Left lung (tissue), 4 donors: ENCODE measurements at regions not wholly inside any gene's neighbourhood (a gene's known extent, or its start where the extent isn't known, plus 50 kb on each side); places are given as distances from the start of the nearest gene placed in this dataset.

Experiments used
- ATAC-seq: fragments of 200-7000 bp; cut with Tn5 transposase; one replicate; pipeline ENCODE4 v1.9.1; 2020; ENCODE audit warnings: moderate library complexity
- DNase-seq, 4 donors: peaks; one replicate each; pipeline ENCODE4 v3.0.0-alpha.2; 2013 to 2020
- H3K27ac ChIP-seq, 2 donors: fragments of 200-600 bp; sonication (generic) in 1 of 2; one replicate each; pipeline versions ENCODE4 v1.5.0 to v1.8.0; 2020 to 2021
- H3K27me3 ChIP-seq, 2 donors: fragments of 200-600 bp; sonication (generic) in 1 of 2; one replicate each; pipeline versions ENCODE4 v1.5.0 to v1.8.0; 2020 to 2021
- H3K36me3 ChIP-seq, 2 donors: fragments of 200-600 bp; sonication (generic) in 1 of 2; one replicate each; pipeline versions ENCODE4 v1.5.0 to v1.8.0; 2020 to 2021
- H3K4me1 ChIP-seq, 2 donors: fragments of 200-600 bp; one replicate each; pipeline ENCODE4 v1.8.0; 2021
- H3K4me3 ChIP-seq, 2 donors: fragments of 200-600 bp; sonication (generic) in 1 of 2; one replicate each; pipeline versions ENCODE4 v1.5.0 to v1.8.0; 2020 to 2021; ENCODE audit warnings: mild to moderate bottlenecking in 1 of 2
- H3K9me3 ChIP-seq, 2 donors: fragments of 200-600 bp; sonication (generic) in 1 of 2; one replicate each; pipeline versions ENCODE4 v1.5.0 to v1.8.0; 2020 to 2021
- intact Hi-C, 2 donors: fragments of 100-400 bp; cut with DNase I; formaldehyde crosslinking; loops; one replicate each; pipeline versions ENCODE4 v1.11.2 to v1.14.2; 2022
- TF ChIP-seq, protein P1 (sequence below), 2 donors: fragments of 200-600 bp; sonication (generic) in 1 of 2; IDR thresholded peaks; one replicate each; pipeline versions ENCODE4 v1.5.0 to v1.8.0; 2021; ENCODE audit warnings: antibody characterized with exemption in 2 of 2
- donor health status: DM: no; HTN: yes; CAD: no.
- donor health status: DM: no; HTN: no; CAD: no.

DNA sequence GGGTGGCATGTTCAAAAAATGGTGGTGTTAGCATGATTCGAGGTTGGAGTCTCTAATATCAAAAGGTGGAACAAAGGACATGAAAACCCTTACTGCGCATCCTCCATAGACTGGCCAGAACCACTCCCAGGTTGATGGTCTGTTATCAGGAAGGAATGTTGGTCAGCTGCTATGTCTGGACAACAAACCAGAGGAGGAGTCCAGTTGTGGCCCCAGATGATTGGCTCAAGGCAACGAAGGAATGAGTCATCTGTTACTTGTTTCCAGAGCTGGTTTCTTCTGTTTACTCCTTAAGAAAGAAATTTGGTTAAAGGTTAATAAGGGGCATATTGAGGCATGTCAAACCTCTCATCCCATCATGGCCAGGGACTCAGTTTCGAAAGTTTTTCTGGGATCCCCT is 56.8 kb upstream of the GRIA4 start:
- H3K9me3 ChIP-seq: no peaks in the 10 kb centered on the region
- H3K27me3 ChIP-seq: no peaks in the 10 kb centered on the region
- ATAC-seq: no peak

DNA sequence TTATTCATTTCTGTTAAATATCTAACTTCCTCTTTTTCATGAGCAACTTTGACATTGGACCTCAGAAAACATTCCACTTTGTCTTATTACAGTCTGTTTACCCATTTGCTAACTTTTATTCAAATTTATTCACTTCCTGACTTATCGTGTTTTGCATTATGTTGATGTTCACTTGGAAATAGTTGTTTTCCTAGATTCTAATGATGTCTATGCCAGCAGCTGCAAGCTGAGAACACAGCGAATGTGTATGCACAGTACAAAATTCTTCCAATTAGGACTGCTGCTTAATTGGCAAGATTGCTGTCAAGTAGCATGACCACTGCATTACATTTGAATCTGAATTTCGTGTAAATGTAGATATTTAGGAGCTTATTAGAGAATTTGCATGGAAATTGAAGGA is 61.5 kb upstream of the GRIA4 start:
- intact Hi-C loops: no loop called here
- H3K4me1 ChIP-seq: no peaks in the 10 kb centered on the region
- no peaks in the 10 kb centered on the region for H3K27me3 ChIP-seq
- H3K27ac ChIP-seq: no peak overlapping the region
- H3K9me3 ChIP-seq: no peaks in the 10 kb centered on the region
- DNase-seq: no peak
- H3K36me3 ChIP-seq: no peaks in the 10 kb centered on the region
- no peak overlapping the region for H3K4me3 ChIP-seq
- no peak for ATAC-seq
- TF ChIP-seq, protein P1, sequence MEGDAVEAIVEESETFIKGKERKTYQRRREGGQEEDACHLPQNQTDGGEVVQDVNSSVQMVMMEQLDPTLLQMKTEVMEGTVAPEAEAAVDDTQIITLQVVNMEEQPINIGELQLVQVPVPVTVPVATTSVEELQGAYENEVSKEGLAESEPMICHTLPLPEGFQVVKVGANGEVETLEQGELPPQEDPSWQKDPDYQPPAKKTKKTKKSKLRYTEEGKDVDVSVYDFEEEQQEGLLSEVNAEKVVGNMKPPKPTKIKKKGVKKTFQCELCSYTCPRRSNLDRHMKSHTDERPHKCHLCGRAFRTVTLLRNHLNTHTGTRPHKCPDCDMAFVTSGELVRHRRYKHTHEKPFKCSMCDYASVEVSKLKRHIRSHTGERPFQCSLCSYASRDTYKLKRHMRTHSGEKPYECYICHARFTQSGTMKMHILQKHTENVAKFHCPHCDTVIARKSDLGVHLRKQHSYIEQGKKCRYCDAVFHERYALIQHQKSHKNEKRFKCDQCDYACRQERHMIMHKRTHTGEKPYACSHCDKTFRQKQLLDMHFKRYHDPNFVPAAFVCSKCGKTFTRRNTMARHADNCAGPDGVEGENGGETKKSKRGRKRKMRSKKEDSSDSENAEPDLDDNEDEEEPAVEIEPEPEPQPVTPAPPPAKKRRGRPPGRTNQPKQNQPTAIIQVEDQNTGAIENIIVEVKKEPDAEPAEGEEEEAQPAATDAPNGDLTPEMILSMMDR (IDR thresholded peaks at IDR 0.05): no peak

More for the DNA sequence above, 56.8 kb upstream of the GRIA4 start:
- H3K4me3 ChIP-seq: no peak overlapping the region
- DNase-seq: no peak
- TF ChIP-seq, protein P1 (IDR thresholded peaks at IDR 0.05): no peak
- H3K4me1 ChIP-seq: no peaks in the 10 kb centered on the region
- intact Hi-C loops: no loop called here
- H3K36me3 ChIP-seq: no peaks in the 10 kb centered on the region
- no peak overlapping the region for H3K27ac ChIP-seq

DNA sequence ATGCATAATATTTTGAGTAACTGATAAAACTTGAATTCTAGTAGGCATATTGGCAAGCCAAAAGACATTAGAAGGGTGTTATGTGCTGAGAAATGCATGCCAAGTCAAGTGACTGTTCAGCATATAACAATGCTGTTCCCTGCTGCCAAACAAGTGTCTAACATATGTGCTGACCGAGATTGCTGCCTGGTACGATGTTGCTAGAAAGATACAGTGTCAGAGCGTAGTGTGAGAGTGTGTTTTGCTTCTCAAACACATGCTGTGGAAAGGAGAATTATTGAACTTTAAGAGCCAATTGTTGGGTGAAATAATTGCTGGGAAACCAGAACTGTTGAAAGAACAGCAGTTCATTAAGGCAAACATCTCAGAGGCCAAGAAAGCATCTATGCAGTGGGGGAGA is 71.3 kb upstream of the GRIA4 start:
- Histone ChIP-seq H3K9me3 (no peaks in the 10 kb centered on the region), H3K4me1 (no peaks in the 10 kb centered on the region), H3K4me3 (no peak overlapping the region), H3K36me3 (no peaks in the 10 kb centered on the region), H3K27ac (no peak overlapping the region), H3K27me3 (no peaks in the 10 kb centered on the region)
- ATAC-seq (no peak), DNase-seq (peak in 2 of 4 donors; percentile 66 to 72)
- TF ChIP-seq, protein P1 (IDR thresholded peaks at IDR 0.05): no peak
- intact Hi-C loops: no loop called here

DNA sequence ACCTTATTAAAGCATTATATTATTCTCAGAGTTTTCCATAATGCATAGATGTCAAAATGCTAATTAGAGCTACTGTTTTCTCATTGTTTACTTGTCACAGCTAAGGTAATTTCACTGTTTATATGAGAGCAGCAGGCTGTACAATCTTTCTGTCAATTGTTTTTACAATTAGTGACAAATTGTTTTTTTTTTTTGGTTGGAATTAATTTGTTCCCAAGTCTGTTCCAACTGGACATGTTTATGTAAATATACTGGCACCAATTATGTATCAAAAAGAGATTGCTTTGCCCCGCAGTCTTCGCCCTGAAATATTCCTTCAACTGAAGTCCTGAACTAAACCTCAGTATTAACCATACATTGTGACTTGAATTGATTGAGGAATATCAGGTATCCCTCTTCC is 72.3 kb upstream of the GRIA4 start:
- H3K4me1 ChIP-seq: no peaks in the 10 kb centered on the region
- ATAC-seq (no peak), DNase-seq (no peak)
- H3K4me3 ChIP-seq: no peak overlapping the region
- no peaks in the 10 kb centered on the region for H3K36me3 ChIP-seq
- TF ChIP-seq, protein P1 (IDR thresholded peaks at IDR 0.05): no peak
- H3K9me3 ChIP-seq: no peaks in the 10 kb centered on the region
- H3K27me3 ChIP-seq: no peaks in the 10 kb centered on the region
- H3K27ac ChIP-seq: no peak overlapping the region
- intact Hi-C loops: no loop called here

DNA sequence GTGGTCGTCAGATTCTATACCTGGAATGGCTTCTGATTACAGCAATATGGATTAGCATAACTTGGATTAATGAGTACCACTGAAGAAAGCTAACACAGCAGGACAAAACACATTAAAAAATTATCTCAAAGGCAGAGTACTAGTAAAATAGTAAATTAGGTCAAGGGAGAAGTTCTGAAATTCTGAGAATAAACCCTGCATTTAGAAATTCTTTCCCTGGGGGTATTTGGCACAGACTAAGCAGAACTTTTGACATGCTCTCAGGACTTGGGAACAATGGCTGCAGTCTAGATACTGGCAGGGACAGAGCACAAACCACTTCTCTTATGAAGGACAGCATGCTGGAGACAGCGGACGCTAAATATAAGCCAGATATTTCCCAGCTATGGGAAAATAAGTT is 85.6 kb upstream of the GRIA4 start:
- intact Hi-C loops: no loop called here
- Histone ChIP-seq H3K36me3 (no peaks in the 10 kb centered on the region), H3K4me3 (no peak overlapping the region), H3K27ac (no peak overlapping the region), H3K4me1 (no peaks in the 10 kb centered on the region), H3K27me3 (no peaks in the 10 kb centered on the region), H3K9me3 (peaks cover 0 to 3% of the 10 kb centered on the region in 2 donors)
- no peak for DNase-seq
- no peak for ATAC-seq
- TF ChIP-seq, protein P1 (IDR thresholded peaks at IDR 0.05): no peak
